HCT116 (cell line): ENCODE measurements at regions not wholly inside any gene's neighbourhood (a gene's known extent, or its start where the extent isn't known, plus 50 kb on each side); places are given as distances from the start of the nearest gene placed in this dataset.

Experiments used
- ATAC-seq: fragments of 200-7000 bp; cut with Tn5 transposase; 2 replicates; pipeline ENCODE4 v1.9.1; 2020; ENCODE audit warnings: mild to moderate bottlenecking, moderate library complexity
- BruUV-seq: library from RNA; stranded (reverse); fragments of 400-500 nt; replicated peaks from 2 replicates; lab custom pipeline; 2021; lab: Mats Ljungman, UMichigan
- CTCF ChIA-PET: fragments of 300-600 bp; sonication (Branson Sonifier 250); formaldehyde crosslinking; loops from one replicate; lab custom pipeline; 2021; ENCODE audit warnings: antibody characterized with exemption; lab: Charles Lee
- POLR2A ChIA-PET: fragments of 300-600, 350-600 bp; sonication (Branson Sonifier 250); formaldehyde crosslinking; loops from one replicate; lab custom pipeline; 2021; ENCODE audit warnings: antibody characterized with exemption; lab: Charles Lee
- RAD21 ChIA-PET, 2 experiments: fragments of 300-600 bp; sonication (Branson Sonifier 250); formaldehyde crosslinking; loops; one replicate each; lab custom pipeline; 2023; ENCODE audit warnings: low total read pairs in 2 of 2; ENCODE audit not compliant: uncharacterized antibody in 2 of 2, unreplicated experiment in 2 of 2, low non-redundant PET in 1 of 2; lab: Charles Lee
- DNase-seq: peaks from one replicate; pipeline ENCODE4 v3.0.0-alpha.2; 2010; ENCODE audit warnings: low read depth, low spot score
- H2AFZ ChIP-seq: fragments of 200-600 bp; shearing (Covaris generic), sonication (generic); 2 replicates; pipeline ENCODE4 v1.6.1; 2017; ENCODE audit warnings: low read depth, mixed run types, mixed read lengths, antibody characterized with exemption, low read length; ENCODE audit not compliant: poor library complexity, severe bottlenecking
- H3K27ac ChIP-seq: 2 replicates; pipeline ENCODE4 v1.5.1; 2012; ENCODE audit warnings: low read depth, low read length
- H3K27me3 ChIP-seq: fragments of 200-600 bp; sonication (generic); 2 replicates; pipeline ENCODE4 v1.6.1; 2016; ENCODE audit warnings: mixed run types, low read length, mixed read lengths; ENCODE audit not compliant: insufficient read depth
- H3K36me3 ChIP-seq, 2 experiments: fragments of 200-500 bp in 1 of 2; fragments of 200-600 bp in 1 of 2; sonication (Bioruptor generic) in 1 of 2; sonication (generic) in 1 of 2; 2 replicates each; pipeline versions ENCODE4 v1.5.1 to v1.6.1; 2014 to 2016; ENCODE audit warnings: low read length in 2 of 2, inconsistent platforms in 1 of 2, mixed read lengths in 1 of 2, mixed run types in 1 of 2; ENCODE audit not compliant: insufficient read depth in 2 of 2, control insufficient read depth in 1 of 2
- H3K4me1 ChIP-seq, 2 experiments: fragments of 200-600 bp in 1 of 2; sonication (generic) in 1 of 2; 2 replicates each; pipeline versions ENCODE4 v1.5.1 to v1.6.1; 2012 to 2017; ENCODE audit warnings: low read length in 2 of 2, inconsistent platforms in 1 of 2, mild to moderate bottlenecking in 1 of 2, mixed read lengths in 1 of 2, mixed run types in 1 of 2, moderate library complexity in 1 of 2; ENCODE audit not compliant: insufficient read depth in 2 of 2, control insufficient read depth in 1 of 2
- H3K4me2 ChIP-seq: fragments of 200-600 bp; sonication (generic); 2 replicates; pipeline ENCODE4 v1.6.1; 2017; ENCODE audit warnings: mixed run types, low read length, mixed read lengths
- H3K4me3 ChIP-seq, 2 experiments: fragments of 200-600 bp in 1 of 2; sonication (generic) in 1 of 2; replicated peaks in 1 of 2; 2 replicates each; pipeline ENCODE4 v1.5.1; 2011 to 2016; ENCODE audit warnings: low read length in 2 of 2, control low read depth in 1 of 2, low read depth in 1 of 2, mild to moderate bottlenecking in 1 of 2, mixed read lengths in 1 of 2, mixed run types in 1 of 2
- H3K79me2 ChIP-seq: fragments of 200-600 bp; sonication (generic); 2 replicates; pipeline ENCODE4 v1.6.1; 2017; ENCODE audit warnings: mild to moderate bottlenecking, mixed run types, low read length, moderate library complexity, mixed read lengths; ENCODE audit not compliant: insufficient read depth
- H3K9ac ChIP-seq: fragments of 200-600 bp; sonication (generic); 2 replicates; pipeline ENCODE4 v1.6.1; 2016; ENCODE audit warnings: low read length, mixed read lengths
- H3K9me2 ChIP-seq: fragments of 200-600 bp; sonication (generic), shearing (Covaris generic); 2 replicates; pipeline ENCODE4 v1.6.1; 2017; ENCODE audit warnings: mixed run types, mild to moderate bottlenecking, moderate library complexity; ENCODE audit not compliant: insufficient read depth
- H3K9me3 ChIP-seq, 2 experiments: fragments of 200-500 bp in 1 of 2; fragments of 200-600 bp in 1 of 2; sonication (Bioruptor generic) in 1 of 2; sonication (generic) in 1 of 2; 2 replicates each; pipeline ENCODE4 v1.6.1; 2014 to 2017; ENCODE audit warnings: low read length in 2 of 2, mixed read lengths in 2 of 2, inconsistent platforms in 1 of 2, low read depth in 1 of 2, mild to moderate bottlenecking in 1 of 2, mixed run types in 1 of 2, moderate library complexity in 1 of 2; ENCODE audit not compliant: control insufficient read depth in 1 of 2, insufficient read depth in 1 of 2
- H4K20me1 ChIP-seq: fragments of 200-600 bp; sonication (generic), shearing (Covaris generic); 2 replicates; pipeline ENCODE4 v1.6.1; 2017; ENCODE audit warnings: mixed run types, mild to moderate bottlenecking, moderate library complexity; ENCODE audit not compliant: insufficient read depth
- CEBPB ChIP-seq: IDR thresholded peaks from 2 replicates; pipeline ENCODE4 v1.6.1; 2012; ENCODE audit warnings: low read depth
- CTCF ChIP-seq, 3 experiments: fragments of 200-600 bp in 1 of 3; sonication (generic) in 1 of 3; IDR thresholded peaks in 2 of 3; conservative IDR thresholded peaks in 1 of 3; 2 replicates each; pipeline ENCODE4 v1.5.1; 2012 to 2017; ENCODE audit warnings: low read depth in 2 of 3, low read length in 2 of 3, antibody characterized with exemption in 1 of 3, borderline replicate concordance in 1 of 3, control low read depth in 1 of 3, mild to moderate bottlenecking in 1 of 3, mixed read lengths in 1 of 3, mixed run types in 1 of 3, moderate library complexity in 1 of 3; ENCODE audit not compliant: insufficient read depth in 1 of 3
- EGR1 ChIP-seq: IDR thresholded peaks from 2 replicates; pipeline ENCODE4 v1.6.1; 2012; ENCODE audit warnings: low read depth
- EZH2 ChIP-seq: fragments of 200-600 bp; sonication (generic); IDR thresholded peaks from 2 replicates; pipeline ENCODE4 v1.6.1; 2017; ENCODE audit warnings: antibody characterized with exemption, mixed run types
- JUND ChIP-seq: IDR thresholded peaks from 2 replicates; pipeline ENCODE4 v1.6.1; 2012
- MAX ChIP-seq: IDR thresholded peaks from 2 replicates; pipeline ENCODE4 v1.6.1; 2012
- POLR2A ChIP-seq: IDR thresholded peaks from 2 replicates; pipeline ENCODE4 v1.7.0; 2011; ENCODE audit warnings: borderline replicate concordance; ENCODE audit not compliant: insufficient read depth, insufficient read length; ENCODE audit errors: extremely low read depth
- RAD21 ChIP-seq: IDR thresholded peaks from 2 replicates; pipeline ENCODE4 v1.6.1; 2012; ENCODE audit warnings: low read depth, mild to moderate bottlenecking
- REST ChIP-seq: IDR thresholded peaks from 2 replicates; pipeline ENCODE4 v1.6.1; 2012; ENCODE audit warnings: low read depth
- SIN3A ChIP-seq: IDR thresholded peaks from 2 replicates; pipeline ENCODE4 v1.6.1; 2012; ENCODE audit warnings: low read depth
- SP1 ChIP-seq: IDR thresholded peaks from 2 replicates; pipeline ENCODE4 v1.6.1; 2012; ENCODE audit warnings: low read depth
- SRF ChIP-seq: IDR thresholded peaks from 2 replicates; pipeline ENCODE4 v1.6.1; 2012; ENCODE audit warnings: low read depth
- ZBTB33 ChIP-seq: IDR thresholded peaks from 2 replicates; pipeline ENCODE4 v1.6.1; 2011; ENCODE audit warnings: mild to moderate bottlenecking, low read length, moderate library complexity; ENCODE audit not compliant: insufficient replicate concordance; ENCODE audit errors: extremely low read depth
- intact Hi-C: fragments of 100-400 bp; cut with micrococcal nuclease; formaldehyde crosslinking; loops from 2 replicates; pipeline ENCODE4 v1.10.0; 2022

- intact Hi-C loops, result no loop called here
- no peak overlapping the region for H3K27ac ChIP-seq
- POLR2A ChIA-PET, result no interaction called here
- H3K4me2 ChIP-seq, result no peak overlapping the region
- no peaks in the 10 kb centered on the region for H3K27me3 ChIP-seq
- TF ChIP-seq MAX (no peak), SRF (no peak), SP1 (no peak), EGR1 (no peak), RAD21 (no peak), CTCF (IDR thresholded peaks at IDR 0.05 in 2 of 3, conservative IDR thresholded peaks at IDR 0.05 in 1 of 3; ENCODE audit: borderline replicate concordance in 1 of 3, insufficient read depth in 1 of 3, low read depth in 2 of 3, low read length in 2 of 3) (no peak), ZBTB33 (no peak), JUND (no peak), EZH2 (no peak), POLR2A (no peak), CEBPB (no peak), REST (no peak), SIN3A (no peak)
- TF ChIP-seq, all 23 proteins: peak for 0
- ATAC-seq (no peak), DNase-seq (no peak)
- Histone ChIP-seq H3K9ac (no peak overlapping the region), H3K9me3 (peaks cover 0 to 18% of the 10 kb centered on the region in 2 experiments; a peak in 1 of 4 replicates), H2AFZ (no peak overlapping the region), H3K36me3 (no peaks in the 10 kb centered on the region), H3K4me1 (no peaks in the 10 kb centered on the region), H3K9me2 (no peaks in the 10 kb centered on the region), H4K20me1 (no peaks in the 10 kb centered on the region), H3K4me3 (no peak overlapping the region), H3K79me2 (no peaks in the 10 kb centered on the region)
- RAD21 ChIA-PET, result no interaction called here
- no TSS peak for BruUV-seq
- CTCF ChIA-PET, result no interaction called here
These were observed 354.0 kb upstream of the CCL2 start for GRCh38 chr17:33901085-33901484.
